ENCODE measurements at regions not wholly inside any gene's neighbourhood (a gene's known extent, or its start where the extent isn't known, plus 50 kb on each side); places are given as distances from the start of the nearest gene placed in this dataset.

DNA sequence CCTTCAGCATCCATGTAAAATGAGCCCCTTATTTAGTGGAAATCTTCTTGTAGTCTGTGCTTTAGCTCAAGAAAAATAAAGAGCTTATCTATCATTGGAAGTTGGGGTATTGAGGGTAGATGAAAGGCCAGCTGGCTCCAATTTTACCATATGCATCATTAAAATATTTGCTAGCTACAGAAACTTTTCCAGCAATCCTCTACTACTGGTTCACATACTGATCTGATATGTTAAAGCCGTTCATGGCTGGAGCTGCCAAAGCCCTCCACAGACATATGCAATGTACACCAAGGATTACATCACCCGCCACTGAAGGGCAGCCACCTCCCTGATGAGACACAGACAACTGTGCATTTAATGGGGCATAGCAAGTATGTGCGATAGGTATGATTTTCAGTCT is 1205.3 kb downstream of the GALC start:
- peaks cover 4% of the 10 kb centered on the region; the same call in 1 of the 2 replicates for H3K9me3 ChIP-seq (ENCODE audit: low read length)
- FAIRE-seq, result no peak
- no peaks in the 10 kb centered on the region for H3K79me2 ChIP-seq (ENCODE audit: insufficient read depth, low read length)
- no peak for DNase-seq (ENCODE audit: low spot score)
- H3K4me1 ChIP-seq (ENCODE audit: insufficient read depth, low read length), result peaks cover 39% of the 10 kb centered on the region
- BruUV-seq (replicated peaks), result no TSS peak
- H3K36me3 ChIP-seq (replicated peaks in 1 of 2; ENCODE audit: control insufficient read depth in 1 of 2, insufficient read depth in 2 of 2, low read length in 2 of 2), result no peaks in the 10 kb centered on the region
- no peak overlapping the region for H3K27ac ChIP-seq (ENCODE audit: extremely low read length, insufficient read depth, low read length)
- no peak overlapping the region for H3K4me2 ChIP-seq (ENCODE audit: low read depth, low read length)
- H3K9ac ChIP-seq (ENCODE audit: insufficient read depth, low read depth, low read length), result no peak overlapping the region
- no peak overlapping the region for H2AFZ ChIP-seq (ENCODE audit: low read length)
- intact Hi-C loops (cut with micrococcal nuclease; ENCODE audit: unreplicated experiment), result no loop called here
- H4K20me1 ChIP-seq (ENCODE audit: insufficient read depth, low read length), result no peaks in the 10 kb centered on the region
- in situ Hi-C loops (cut with HindIII; ENCODE audit: extremely low pct_ligation_motif_present, low pct_unique_long_range_greater_than_20kb), result no loop called here
- no peaks in the 10 kb centered on the region for H3K27me3 ChIP-seq (ENCODE audit: control insufficient read depth in 1 of 2, insufficient read depth in 2 of 2, low read length in 2 of 2)
- ChIA-PET POLR2A (no interaction called here), CTCF (ENCODE audit: low intra/inter-chr PET ratio, low total read pairs) (no interaction called here)
- H3K4me3 ChIP-seq (replicated peaks in 1 of 3; ENCODE audit: insufficient read depth in 1 of 3, low read depth in 2 of 3, low read length in 3 of 3), result no peak overlapping the region
- WGBS (ENCODE audit: low lambda C conversion rate), result 74% methylated on average over 3 of the region's 3 CpGs
- no peak for ATAC-seq
- TF ChIP-seq ZNF777 (CRISPR knock-in tag; IDR thresholded peaks at IDR 0.05) (no peak), FOSL2 (CRISPR knock-in tag; IDR thresholded peaks at IDR 0.05) (peak; percentile 39), KDM1A (CRISPR knock-in tag; IDR thresholded peaks at IDR 0.05) (no peak), SMC3 (IDR thresholded peaks at IDR 0.05; ENCODE audit: low read length) (no peak), GATAD2A (CRISPR knock-in tag; IDR thresholded peaks at IDR 0.05) (peak; percentile 52; the same call in 1 of the 2 replicates), CEBPG (CRISPR knock-in tag; IDR thresholded peaks at IDR 0.05) (peak; percentile 94), THAP11 (CRISPR knock-in tag; IDR thresholded peaks at IDR 0.05) (0 out of 2 replicates have a peak, but pooled peaks have one; percentile 20), ZMYM4 (CRISPR knock-in tag; IDR thresholded peaks at IDR 0.05) (peak; percentile 73), ZNF660 (CRISPR knock-in tag; IDR thresholded peaks at IDR 0.05; ENCODE audit: borderline replicate concordance, low read depth) (no peak), YY1 (IDR thresholded peaks at IDR 0.05; ENCODE audit: insufficient read depth, insufficient replicate concordance, low read depth, low read length) (no peak), SAP130 (CRISPR knock-in tag; IDR thresholded peaks at IDR 0.05; ENCODE audit: low read depth) (no peak)
- TF ChIP-seq, protein P1, sequence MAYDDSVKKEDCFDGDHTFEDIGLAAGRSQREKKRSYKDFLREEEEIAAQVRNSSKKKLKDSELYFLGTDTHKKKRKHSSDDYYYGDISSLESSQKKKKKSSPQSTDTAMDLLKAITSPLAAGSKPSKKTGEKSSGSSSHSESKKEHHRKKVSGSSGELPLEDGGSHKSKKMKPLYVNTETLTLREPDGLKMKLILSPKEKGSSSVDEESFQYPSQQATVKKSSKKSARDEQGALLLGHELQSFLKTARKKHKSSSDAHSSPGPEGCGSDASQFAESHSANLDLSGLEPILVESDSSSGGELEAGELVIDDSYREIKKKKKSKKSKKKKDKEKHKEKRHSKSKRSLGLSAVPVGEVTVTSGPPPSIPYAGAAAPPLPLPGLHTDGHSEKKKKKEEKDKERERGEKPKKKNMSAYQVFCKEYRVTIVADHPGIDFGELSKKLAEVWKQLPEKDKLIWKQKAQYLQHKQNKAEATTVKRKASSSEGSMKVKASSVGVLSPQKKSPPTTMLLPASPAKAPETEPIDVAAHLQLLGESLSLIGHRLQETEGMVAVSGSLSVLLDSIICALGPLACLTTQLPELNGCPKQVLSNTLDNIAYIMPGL (CRISPR knock-in tag; IDR thresholded peaks at IDR 0.05; ENCODE audit: borderline replicate concordance in 1 of 2, low read depth in 1 of 2), result no peak
- TF ChIP-seq, protein P2, sequence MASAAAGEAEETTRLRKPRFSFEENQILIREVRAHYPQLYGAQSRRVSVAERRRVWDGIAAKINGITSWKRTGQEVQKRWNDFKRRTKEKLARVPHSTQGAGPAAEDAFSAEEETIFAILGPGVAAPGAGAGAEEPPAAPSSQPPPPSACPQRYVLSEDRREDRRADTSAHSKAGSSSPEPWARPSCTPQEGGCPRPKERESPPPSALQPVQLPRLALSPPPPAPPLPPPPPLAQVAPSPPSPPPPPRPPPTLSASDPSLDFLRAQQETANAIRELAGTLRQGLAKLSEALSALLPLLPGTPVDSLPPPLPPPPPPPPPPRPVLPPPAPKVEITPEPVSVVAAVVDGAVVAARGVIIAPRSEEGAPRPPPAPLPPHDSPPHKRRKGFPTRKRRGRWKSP (CRISPR knock-in tag; IDR thresholded peaks at IDR 0.05), result no peak
- TF ChIP-seq, protein P3, sequence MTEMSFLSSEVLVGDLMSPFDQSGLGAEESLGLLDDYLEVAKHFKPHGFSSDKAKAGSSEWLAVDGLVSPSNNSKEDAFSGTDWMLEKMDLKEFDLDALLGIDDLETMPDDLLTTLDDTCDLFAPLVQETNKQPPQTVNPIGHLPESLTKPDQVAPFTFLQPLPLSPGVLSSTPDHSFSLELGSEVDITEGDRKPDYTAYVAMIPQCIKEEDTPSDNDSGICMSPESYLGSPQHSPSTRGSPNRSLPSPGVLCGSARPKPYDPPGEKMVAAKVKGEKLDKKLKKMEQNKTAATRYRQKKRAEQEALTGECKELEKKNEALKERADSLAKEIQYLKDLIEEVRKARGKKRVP (CRISPR knock-in tag; IDR thresholded peaks at IDR 0.05), result peak in 1 of 2 experiments; percentile 99; a peak in 2 of 4 replicates
- TF ChIP-seq, protein P4, sequence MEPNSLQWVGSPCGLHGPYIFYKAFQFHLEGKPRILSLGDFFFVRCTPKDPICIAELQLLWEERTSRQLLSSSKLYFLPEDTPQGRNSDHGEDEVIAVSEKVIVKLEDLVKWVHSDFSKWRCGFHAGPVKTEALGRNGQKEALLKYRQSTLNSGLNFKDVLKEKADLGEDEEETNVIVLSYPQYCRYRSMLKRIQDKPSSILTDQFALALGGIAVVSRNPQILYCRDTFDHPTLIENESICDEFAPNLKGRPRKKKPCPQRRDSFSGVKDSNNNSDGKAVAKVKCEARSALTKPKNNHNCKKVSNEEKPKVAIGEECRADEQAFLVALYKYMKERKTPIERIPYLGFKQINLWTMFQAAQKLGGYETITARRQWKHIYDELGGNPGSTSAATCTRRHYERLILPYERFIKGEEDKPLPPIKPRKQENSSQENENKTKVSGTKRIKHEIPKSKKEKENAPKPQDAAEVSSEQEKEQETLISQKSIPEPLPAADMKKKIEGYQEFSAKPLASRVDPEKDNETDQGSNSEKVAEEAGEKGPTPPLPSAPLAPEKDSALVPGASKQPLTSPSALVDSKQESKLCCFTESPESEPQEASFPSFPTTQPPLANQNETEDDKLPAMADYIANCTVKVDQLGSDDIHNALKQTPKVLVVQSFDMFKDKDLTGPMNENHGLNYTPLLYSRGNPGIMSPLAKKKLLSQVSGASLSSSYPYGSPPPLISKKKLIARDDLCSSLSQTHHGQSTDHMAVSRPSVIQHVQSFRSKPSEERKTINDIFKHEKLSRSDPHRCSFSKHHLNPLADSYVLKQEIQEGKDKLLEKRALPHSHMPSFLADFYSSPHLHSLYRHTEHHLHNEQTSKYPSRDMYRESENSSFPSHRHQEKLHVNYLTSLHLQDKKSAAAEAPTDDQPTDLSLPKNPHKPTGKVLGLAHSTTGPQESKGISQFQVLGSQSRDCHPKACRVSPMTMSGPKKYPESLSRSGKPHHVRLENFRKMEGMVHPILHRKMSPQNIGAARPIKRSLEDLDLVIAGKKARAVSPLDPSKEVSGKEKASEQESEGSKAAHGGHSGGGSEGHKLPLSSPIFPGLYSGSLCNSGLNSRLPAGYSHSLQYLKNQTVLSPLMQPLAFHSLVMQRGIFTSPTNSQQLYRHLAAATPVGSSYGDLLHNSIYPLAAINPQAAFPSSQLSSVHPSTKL (CRISPR knock-in tag; IDR thresholded peaks at IDR 0.05), result peak; percentile 11; the same call in 1 of the 2 replicates
- TF ChIP-seq, protein P5, sequence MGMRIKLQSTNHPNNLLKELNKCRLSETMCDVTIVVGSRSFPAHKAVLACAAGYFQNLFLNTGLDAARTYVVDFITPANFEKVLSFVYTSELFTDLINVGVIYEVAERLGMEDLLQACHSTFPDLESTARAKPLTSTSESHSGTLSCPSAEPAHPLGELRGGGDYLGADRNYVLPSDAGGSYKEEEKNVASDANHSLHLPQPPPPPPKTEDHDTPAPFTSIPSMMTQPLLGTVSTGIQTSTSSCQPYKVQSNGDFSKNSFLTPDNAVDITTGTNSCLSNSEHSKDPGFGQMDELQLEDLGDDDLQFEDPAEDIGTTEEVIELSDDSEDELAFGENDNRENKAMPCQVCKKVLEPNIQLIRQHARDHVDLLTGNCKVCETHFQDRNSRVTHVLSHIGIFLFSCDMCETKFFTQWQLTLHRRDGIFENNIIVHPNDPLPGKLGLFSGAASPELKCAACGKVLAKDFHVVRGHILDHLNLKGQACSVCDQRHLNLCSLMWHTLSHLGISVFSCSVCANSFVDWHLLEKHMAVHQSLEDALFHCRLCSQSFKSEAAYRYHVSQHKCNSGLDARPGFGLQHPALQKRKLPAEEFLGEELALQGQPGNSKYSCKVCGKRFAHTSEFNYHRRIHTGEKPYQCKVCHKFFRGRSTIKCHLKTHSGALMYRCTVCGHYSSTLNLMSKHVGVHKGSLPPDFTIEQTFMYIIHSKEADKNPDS (CRISPR knock-in tag; IDR thresholded peaks at IDR 0.05), result no peak
